ENCODE measurements at regions not wholly inside any gene's neighbourhood (a gene's known extent, or its start where the extent isn't known, plus 50 kb on each side); places are given as distances from the start of the nearest gene placed in this dataset.
"Not testable (repeated sequence)": the region's sequence is repeated elsewhere in the genome, so short reads cannot be mapped to it uniquely, and the experiment has no call there.

GRCh38 chr16:33770478-33770877 is 311.1 kb downstream of the TP53TG3F start:
- TF ChIP-seq CTCF (IDR thresholded peaks at IDR 0.05; ENCODE audit: insufficient read depth, low read length); SPI1 (IDR thresholded peaks at IDR 0.05; ENCODE audit: borderline replicate concordance, low read depth): not testable (repeated sequence)
- TF ChIP-seq, protein P1, sequence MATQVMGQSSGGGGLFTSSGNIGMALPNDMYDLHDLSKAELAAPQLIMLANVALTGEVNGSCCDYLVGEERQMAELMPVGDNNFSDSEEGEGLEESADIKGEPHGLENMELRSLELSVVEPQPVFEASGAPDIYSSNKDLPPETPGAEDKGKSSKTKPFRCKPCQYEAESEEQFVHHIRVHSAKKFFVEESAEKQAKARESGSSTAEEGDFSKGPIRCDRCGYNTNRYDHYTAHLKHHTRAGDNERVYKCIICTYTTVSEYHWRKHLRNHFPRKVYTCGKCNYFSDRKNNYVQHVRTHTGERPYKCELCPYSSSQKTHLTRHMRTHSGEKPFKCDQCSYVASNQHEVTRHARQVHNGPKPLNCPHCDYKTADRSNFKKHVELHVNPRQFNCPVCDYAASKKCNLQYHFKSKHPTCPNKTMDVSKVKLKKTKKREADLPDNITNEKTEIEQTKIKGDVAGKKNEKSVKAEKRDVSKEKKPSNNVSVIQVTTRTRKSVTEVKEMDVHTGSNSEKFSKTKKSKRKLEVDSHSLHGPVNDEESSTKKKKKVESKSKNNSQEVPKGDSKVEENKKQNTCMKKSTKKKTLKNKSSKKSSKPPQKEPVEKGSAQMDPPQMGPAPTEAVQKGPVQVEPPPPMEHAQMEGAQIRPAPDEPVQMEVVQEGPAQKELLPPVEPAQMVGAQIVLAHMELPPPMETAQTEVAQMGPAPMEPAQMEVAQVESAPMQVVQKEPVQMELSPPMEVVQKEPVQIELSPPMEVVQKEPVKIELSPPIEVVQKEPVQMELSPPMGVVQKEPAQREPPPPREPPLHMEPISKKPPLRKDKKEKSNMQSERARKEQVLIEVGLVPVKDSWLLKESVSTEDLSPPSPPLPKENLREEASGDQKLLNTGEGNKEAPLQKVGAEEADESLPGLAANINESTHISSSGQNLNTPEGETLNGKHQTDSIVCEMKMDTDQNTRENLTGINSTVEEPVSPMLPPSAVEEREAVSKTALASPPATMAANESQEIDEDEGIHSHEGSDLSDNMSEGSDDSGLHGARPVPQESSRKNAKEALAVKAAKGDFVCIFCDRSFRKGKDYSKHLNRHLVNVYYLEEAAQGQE (IDR thresholded peaks at IDR 0.05; ENCODE audit: insufficient replicate concordance, low read depth): not testable (repeated sequence)
